ENCODE measurements at regions not wholly inside any gene's neighbourhood (a gene's known extent, or its start where the extent isn't known, plus 50 kb on each side); places are given as distances from the start of the nearest gene placed in this dataset.

GRCh38 chr11:112318661-112319060 lies 58.0 kb upstream of the PLET1 start:
- Mint-ChIP-seq H3K27ac (no peak overlapping the region), H3K27me3 (no peaks in the 10 kb centered on the region), H3K9me3 (peaks cover under 1% of the 10 kb centered on the region), H3K36me3 (ENCODE audit: low read depth) (peaks cover 3% of the 10 kb centered on the region), H3K4me1 (no peaks in the 10 kb centered on the region), H3K4me3 (no peak overlapping the region)
- CTCF ChIA-PET: no interaction called here
- intact Hi-C loops (cut with micrococcal nuclease): no loop called here
- no peak for ATAC-seq (ENCODE audit: low read depth)
- POLR2A ChIA-PET: no interaction called here
- DNase-seq: no peak
- TF ChIP-seq, protein P1, sequence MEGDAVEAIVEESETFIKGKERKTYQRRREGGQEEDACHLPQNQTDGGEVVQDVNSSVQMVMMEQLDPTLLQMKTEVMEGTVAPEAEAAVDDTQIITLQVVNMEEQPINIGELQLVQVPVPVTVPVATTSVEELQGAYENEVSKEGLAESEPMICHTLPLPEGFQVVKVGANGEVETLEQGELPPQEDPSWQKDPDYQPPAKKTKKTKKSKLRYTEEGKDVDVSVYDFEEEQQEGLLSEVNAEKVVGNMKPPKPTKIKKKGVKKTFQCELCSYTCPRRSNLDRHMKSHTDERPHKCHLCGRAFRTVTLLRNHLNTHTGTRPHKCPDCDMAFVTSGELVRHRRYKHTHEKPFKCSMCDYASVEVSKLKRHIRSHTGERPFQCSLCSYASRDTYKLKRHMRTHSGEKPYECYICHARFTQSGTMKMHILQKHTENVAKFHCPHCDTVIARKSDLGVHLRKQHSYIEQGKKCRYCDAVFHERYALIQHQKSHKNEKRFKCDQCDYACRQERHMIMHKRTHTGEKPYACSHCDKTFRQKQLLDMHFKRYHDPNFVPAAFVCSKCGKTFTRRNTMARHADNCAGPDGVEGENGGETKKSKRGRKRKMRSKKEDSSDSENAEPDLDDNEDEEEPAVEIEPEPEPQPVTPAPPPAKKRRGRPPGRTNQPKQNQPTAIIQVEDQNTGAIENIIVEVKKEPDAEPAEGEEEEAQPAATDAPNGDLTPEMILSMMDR (IDR thresholded peaks at IDR 0.05): no peak

- Mint-ChIP-seq H3K27ac (no peak overlapping the region), H3K27me3 (no peaks in the 10 kb centered on the region), H3K4me1 (no peaks in the 10 kb centered on the region), H3K36me3 (ENCODE audit: low read depth) (peaks cover 6% of the 10 kb centered on the region), H3K4me3 (no peak overlapping the region), H3K9me3 (peaks cover 3% of the 10 kb centered on the region)
- intact Hi-C loops (cut with micrococcal nuclease): no loop called here
- TF ChIP-seq, protein P1 (IDR thresholded peaks at IDR 0.05): no peak
- ATAC-seq (ENCODE audit: low read depth) (no peak), DNase-seq (no peak)
- CTCF ChIA-PET: no interaction called here
- POLR2A ChIA-PET: no interaction called here
These were observed 60.0 kb upstream of the PLET1 start for GRCh38 chr11:112320668-112321067.

- H3K9me3 Mint-ChIP-seq: peaks cover 5% of the 10 kb centered on the region
- H3K27me3 Mint-ChIP-seq: no peaks in the 10 kb centered on the region
- TF ChIP-seq, protein P1 (IDR thresholded peaks at IDR 0.05): no peak
- ATAC-seq (ENCODE audit: low read depth) (no peak), DNase-seq (no peak)
- intact Hi-C loops (cut with micrococcal nuclease): no loop called here
- H3K36me3 Mint-ChIP-seq (ENCODE audit: low read depth): peaks cover 8% of the 10 kb centered on the region
- no peaks in the 10 kb centered on the region for H3K4me1 Mint-ChIP-seq
- H3K27ac Mint-ChIP-seq: no peak overlapping the region
- CTCF ChIA-PET: no interaction called here
- no peak overlapping the region for H3K4me3 Mint-ChIP-seq
- POLR2A ChIA-PET: no interaction called here
These were observed 61.0 kb upstream of the PLET1 start for GRCh38 chr11:112321501-112322172.

GRCh38 chr11:112322173-112322790 lies 61.6 kb upstream of the PLET1 start:
- ChIA-PET CTCF (no interaction called here), POLR2A (no interaction called here)
- ATAC-seq (ENCODE audit: low read depth): no peak
- Mint-ChIP-seq H3K4me3 (no peak overlapping the region), H3K27me3 (no peaks in the 10 kb centered on the region), H3K27ac (no peak overlapping the region), H3K36me3 (ENCODE audit: low read depth) (peaks cover 8% of the 10 kb centered on the region), H3K4me1 (peaks cover 5% of the 10 kb centered on the region), H3K9me3 (peaks cover 7% of the 10 kb centered on the region)
- DNase-seq: no peak
- TF ChIP-seq, protein P1 (IDR thresholded peaks at IDR 0.05): no peak
- intact Hi-C loops (cut with micrococcal nuclease): no loop called here

DNA sequence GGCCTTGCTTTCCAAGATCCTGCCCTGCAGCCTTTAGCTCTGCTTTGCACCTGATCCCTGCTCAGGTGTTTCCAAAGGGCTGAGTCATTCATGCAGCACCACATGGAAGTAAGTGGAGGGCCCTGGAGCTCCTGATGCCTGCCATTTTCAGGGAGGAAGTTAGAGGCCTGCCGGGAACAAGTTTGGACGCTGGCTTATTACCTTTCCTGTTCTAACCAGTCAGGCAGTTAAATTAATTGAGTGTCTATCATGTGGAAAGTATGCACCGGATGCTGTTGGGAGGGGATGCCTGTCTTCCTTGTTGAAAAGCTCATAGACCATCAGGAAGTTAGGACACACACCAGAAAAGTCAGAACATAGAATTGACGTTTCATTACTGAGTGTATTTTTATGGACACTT lies 73.7 kb upstream of the PLET1 start:
- Mint-ChIP-seq H3K27ac (no peak overlapping the region), H3K4me1 (no peaks in the 10 kb centered on the region), H3K9me3 (peaks cover 2% of the 10 kb centered on the region), H3K27me3 (no peaks in the 10 kb centered on the region), H3K36me3 (ENCODE audit: low read depth) (peaks cover 5% of the 10 kb centered on the region), H3K4me3 (no peak overlapping the region)
- intact Hi-C loops (cut with micrococcal nuclease): no loop called here
- no peak for ATAC-seq (ENCODE audit: low read depth)
- no peak for DNase-seq
- ChIA-PET CTCF (no interaction called here), POLR2A (no interaction called here)
- TF ChIP-seq, protein P1 (IDR thresholded peaks at IDR 0.05): no peak

Data from activated B cell treated with CpG ODN at 0.5 μM for 24 hours (primary cell).